ENCODE measurements at regions not wholly inside any gene's neighbourhood (a gene's known extent, or its start where the extent isn't known, plus 50 kb on each side); places are given as distances from the start of the nearest gene placed in this dataset.

DNA sequence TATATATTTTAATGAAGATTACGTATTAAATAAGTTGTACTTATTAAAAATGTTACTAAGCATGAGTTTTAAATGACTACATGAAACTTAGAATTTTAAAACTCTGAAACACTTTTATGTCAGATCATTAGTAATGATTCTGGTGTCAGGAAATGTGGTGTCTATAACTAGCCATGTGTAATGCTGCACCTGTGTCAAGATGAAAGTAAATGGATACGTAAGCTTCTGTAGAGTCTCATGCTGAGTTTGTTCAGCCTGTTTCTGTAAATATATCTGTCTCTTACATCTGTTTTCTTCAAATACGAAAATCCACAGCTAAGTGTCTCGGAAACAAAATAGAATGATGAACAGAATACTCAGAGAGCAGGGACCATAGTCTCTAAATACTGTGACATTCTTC lies 278.0 kb upstream of the SMC2 start:
- TF ChIP-seq, protein P1, sequence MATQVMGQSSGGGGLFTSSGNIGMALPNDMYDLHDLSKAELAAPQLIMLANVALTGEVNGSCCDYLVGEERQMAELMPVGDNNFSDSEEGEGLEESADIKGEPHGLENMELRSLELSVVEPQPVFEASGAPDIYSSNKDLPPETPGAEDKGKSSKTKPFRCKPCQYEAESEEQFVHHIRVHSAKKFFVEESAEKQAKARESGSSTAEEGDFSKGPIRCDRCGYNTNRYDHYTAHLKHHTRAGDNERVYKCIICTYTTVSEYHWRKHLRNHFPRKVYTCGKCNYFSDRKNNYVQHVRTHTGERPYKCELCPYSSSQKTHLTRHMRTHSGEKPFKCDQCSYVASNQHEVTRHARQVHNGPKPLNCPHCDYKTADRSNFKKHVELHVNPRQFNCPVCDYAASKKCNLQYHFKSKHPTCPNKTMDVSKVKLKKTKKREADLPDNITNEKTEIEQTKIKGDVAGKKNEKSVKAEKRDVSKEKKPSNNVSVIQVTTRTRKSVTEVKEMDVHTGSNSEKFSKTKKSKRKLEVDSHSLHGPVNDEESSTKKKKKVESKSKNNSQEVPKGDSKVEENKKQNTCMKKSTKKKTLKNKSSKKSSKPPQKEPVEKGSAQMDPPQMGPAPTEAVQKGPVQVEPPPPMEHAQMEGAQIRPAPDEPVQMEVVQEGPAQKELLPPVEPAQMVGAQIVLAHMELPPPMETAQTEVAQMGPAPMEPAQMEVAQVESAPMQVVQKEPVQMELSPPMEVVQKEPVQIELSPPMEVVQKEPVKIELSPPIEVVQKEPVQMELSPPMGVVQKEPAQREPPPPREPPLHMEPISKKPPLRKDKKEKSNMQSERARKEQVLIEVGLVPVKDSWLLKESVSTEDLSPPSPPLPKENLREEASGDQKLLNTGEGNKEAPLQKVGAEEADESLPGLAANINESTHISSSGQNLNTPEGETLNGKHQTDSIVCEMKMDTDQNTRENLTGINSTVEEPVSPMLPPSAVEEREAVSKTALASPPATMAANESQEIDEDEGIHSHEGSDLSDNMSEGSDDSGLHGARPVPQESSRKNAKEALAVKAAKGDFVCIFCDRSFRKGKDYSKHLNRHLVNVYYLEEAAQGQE (IDR thresholded peaks at IDR 0.05; ENCODE audit: low read depth): no peak
- TF ChIP-seq YY1 (IDR thresholded peaks at IDR 0.05; ENCODE audit: low read depth) (no peak), NFIC (IDR thresholded peaks at IDR 0.05) (no peak), CREB1 (IDR thresholded peaks at IDR 0.05; ENCODE audit: low read depth) (no peak), FOXM1 (IDR thresholded peaks at IDR 0.05; ENCODE audit: borderline replicate concordance, low read depth) (no peak), TEAD4 (IDR thresholded peaks at IDR 0.05) (no peak), TAF1 (IDR thresholded peaks at IDR 0.05; ENCODE audit: low read depth) (no peak), EP300 (IDR thresholded peaks at IDR 0.05; ENCODE audit: borderline replicate concordance) (no peak)
- TF ChIP-seq, protein P2, sequence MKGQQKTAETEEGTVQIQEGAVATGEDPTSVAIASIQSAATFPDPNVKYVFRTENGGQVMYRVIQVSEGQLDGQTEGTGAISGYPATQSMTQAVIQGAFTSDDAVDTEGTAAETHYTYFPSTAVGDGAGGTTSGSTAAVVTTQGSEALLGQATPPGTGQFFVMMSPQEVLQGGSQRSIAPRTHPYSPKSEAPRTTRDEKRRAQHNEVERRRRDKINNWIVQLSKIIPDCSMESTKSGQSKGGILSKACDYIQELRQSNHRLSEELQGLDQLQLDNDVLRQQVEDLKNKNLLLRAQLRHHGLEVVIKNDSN (IDR thresholded peaks at IDR 0.05): no peak
